ENCODE measurements at regions not wholly inside any gene's neighbourhood (a gene's known extent, or its start where the extent isn't known, plus 50 kb on each side); places are given as distances from the start of the nearest gene placed in this dataset.

GRCh38 chr13:50651922-50652321 lies 191.6 kb downstream of the DLEU7 start:
- Histone ChIP-seq H3K23ac (ENCODE audit: low read depth, low read length) (no peak overlapping the region), H2BK5ac (ENCODE audit: low read depth, low read length, poor library complexity, severe bottlenecking) (no peak overlapping the region), H2BK120ac (ENCODE audit: low read depth, low read length) (no peak overlapping the region), H3K4me1 (ENCODE audit: control insufficient read depth, insufficient read depth, low read length) (no peaks in the 10 kb centered on the region), H3K79me1 (ENCODE audit: low read depth in 1 of 2, low read length in 2 of 2) (no peaks in the 10 kb centered on the region), H3K14ac (replicated peaks; ENCODE audit: low read depth, low read length) (no peak overlapping the region), H2AK9ac (replicated peaks; ENCODE audit: low read depth, low read length, poor library complexity) (no peak overlapping the region), H4K8ac (ENCODE audit: low read depth in 2 of 2, low read length in 2 of 2) (no peak overlapping the region), H3K18ac (ENCODE audit: low read depth, low read length) (no peak overlapping the region), H3K4me2 (ENCODE audit: low read depth, low read length) (no peak overlapping the region), H4K20me1 (ENCODE audit: insufficient read depth, low read length) (no peaks in the 10 kb centered on the region; the same call in 1 of the 2 replicates), H4K91ac (ENCODE audit: insufficient read depth, low read depth, low read length) (no peak overlapping the region), H2BK15ac (ENCODE audit: low read depth, low read length) (no peak overlapping the region), H3K56ac (ENCODE audit: extremely low read depth, insufficient read depth, low read length) (no peak overlapping the region), H3K27ac (ENCODE audit: insufficient read depth, low read length) (no peak overlapping the region), H4K5ac (ENCODE audit: low read depth, low read length) (no peak overlapping the region), H3K9me3 (ENCODE audit: control insufficient read depth, insufficient read depth, low read length) (no peaks in the 10 kb centered on the region), H3K9me1 (ENCODE audit: insufficient read depth, low read length) (no peaks in the 10 kb centered on the region), H3K4ac (ENCODE audit: low read depth, low read length) (no peak overlapping the region), H3K27me3 (ENCODE audit: control insufficient read depth, insufficient read depth, low read length) (peaks cover 29% of the 10 kb centered on the region), H3K9ac (ENCODE audit: low read depth, low read length) (no peak overlapping the region), H2BK20ac (ENCODE audit: low read depth, low read length) (no peak overlapping the region), H3K4me3 (ENCODE audit: insufficient read depth, low read depth, low read length) (no peak overlapping the region), H2AK5ac (ENCODE audit: low read depth, low read length) (no peak overlapping the region), H3K36me3 (ENCODE audit: control insufficient read depth, insufficient read depth, low read length) (no peaks in the 10 kb centered on the region), H2AFZ (replicated peaks; ENCODE audit: low read length, poor library complexity) (no peak overlapping the region)
- no TSS peak for BruUV-seq (replicated peaks)
- dilution Hi-C loops (cut with HindIII; ENCODE audit: low sequenced_read_pairs, unreplicated experiment) (no loop called here), in situ Hi-C loops (cut with MboI; ENCODE audit: low sequenced_read_pairs) (no loop called here), intact Hi-C loops (cut with micrococcal nuclease) (no loop called here)
- CTCF ChIA-PET, result interaction anchor here (1.0 kb wide), 1 partner anchor 10 kb away, joined by 3 read pairs; no protein-coding TSS in a partner anchor
- no CpG with 5 or more reads among the region's 3 CpGs for WGBS, 2 experiments (ENCODE audit: extremely low coverage in 2 of 2, insufficient read length in 1 of 2)
- POLR2A ChIA-PET (ENCODE audit: unreplicated experiment), result no interaction called here
- DNase-seq, result no peak
- TF ChIP-seq MAFK (IDR thresholded peaks at IDR 0.05; ENCODE audit: low read depth, low read length) (no peak), CHD1 (IDR thresholded peaks at IDR 0.05; ENCODE audit: low read depth, low read length) (no peak), SMC3 (IDR thresholded peaks at IDR 0.05; ENCODE audit: low read depth, low read length) (no peak), POLR2A (IDR thresholded peaks at IDR 0.05; ENCODE audit: low read depth, low read length) (no peak), CTCF (conservative IDR thresholded peaks at IDR 0.05; ENCODE audit: low read depth, low read length) (no peak)
- no peak for ATAC-seq (ENCODE audit: low read depth)
